DND-41 (cell line): ENCODE measurements at regions not wholly inside any gene's neighbourhood (a gene's known extent, or its start where the extent isn't known, plus 50 kb on each side); places are given as distances from the start of the nearest gene placed in this dataset.

Experiments used
- ATAC-seq: fragments of 200-7000 bp; cut with Tn5 transposase; 3 replicates; pipeline ENCODE4 v1.9.1; 2021; ENCODE audit warnings: low read depth; ENCODE audit not compliant: insufficient read depth
- DNase-seq: peaks from one replicate; pipeline ENCODE4 v3.0.0-alpha.2; 2020
- H2AFZ ChIP-seq: 2 replicates; pipeline ENCODE4 v1.6.0; 2012; ENCODE audit warnings: low read depth, low read length
- H3K27ac ChIP-seq: 2 replicates; pipeline ENCODE4 v1.5.1; 2012; ENCODE audit warnings: low read length, inconsistent platforms
- H3K27me3 ChIP-seq: fragments of 200-600 bp; sonication (generic); 2 replicates; pipeline ENCODE4 v1.6.0; 2012; ENCODE audit warnings: low read length, mild to moderate bottlenecking, inconsistent platforms; ENCODE audit not compliant: insufficient read depth, poor library complexity
- H3K36me3 ChIP-seq: 2 replicates; pipeline ENCODE4 v1.5.1; 2012; ENCODE audit warnings: low read length, inconsistent platforms; ENCODE audit not compliant: insufficient read depth
- H3K4me1 ChIP-seq: 2 replicates; pipeline ENCODE4 v1.5.1; 2012; ENCODE audit warnings: mild to moderate bottlenecking, low read length; ENCODE audit not compliant: insufficient read depth
- H3K4me2 ChIP-seq: 2 replicates; pipeline ENCODE4 v1.6.0; 2012; ENCODE audit warnings: mild to moderate bottlenecking, moderate library complexity, low read length, inconsistent platforms; ENCODE audit not compliant: insufficient read depth
- H3K4me3 ChIP-seq, 2 experiments: fragments of 200-600 bp in 1 of 2; shearing (Covaris generic) in 1 of 2; 2 replicates each; pipeline ENCODE4 v1.5.1; 2012 to 2016; ENCODE audit warnings: inconsistent platforms in 2 of 2, low read length in 2 of 2, mild to moderate bottlenecking in 2 of 2, low read depth in 1 of 2, moderate library complexity in 1 of 2
- H3K79me2 ChIP-seq: 2 replicates; pipeline ENCODE4 v1.6.0; 2012; ENCODE audit warnings: low read length, inconsistent platforms; ENCODE audit not compliant: insufficient read depth
- H3K9ac ChIP-seq: 2 replicates; pipeline ENCODE4 v1.6.0; 2012; ENCODE audit warnings: low read depth, mild to moderate bottlenecking, inconsistent platforms, low read length, moderate library complexity
- H3K9me3 ChIP-seq: 2 replicates; pipeline ENCODE4 v1.5.1; 2012; ENCODE audit warnings: low read length, moderate library complexity, mild to moderate bottlenecking, inconsistent platforms; ENCODE audit not compliant: insufficient read depth, severe bottlenecking
- H4K20me1 ChIP-seq: 2 replicates; pipeline ENCODE4 v1.6.0; 2012; ENCODE audit warnings: low read length; ENCODE audit not compliant: insufficient read depth
- EZH2 ChIP-seq: IDR thresholded peaks from 3 replicates; pipeline ENCODE4 v1.6.1; 2012; ENCODE audit warnings: borderline replicate concordance, low read depth, mild to moderate bottlenecking, moderate library complexity, low read length, inconsistent platforms; ENCODE audit not compliant: severe bottlenecking
- TF ChIP-seq, protein P1 (sequence below): IDR thresholded peaks from 2 replicates; pipeline ENCODE4 v1.5.1; 2012; ENCODE audit warnings: borderline replicate concordance, low read length, moderate library complexity, mild to moderate bottlenecking; ENCODE audit not compliant: poor library complexity, severe bottlenecking; ENCODE audit errors: extremely low read depth

DNA sequence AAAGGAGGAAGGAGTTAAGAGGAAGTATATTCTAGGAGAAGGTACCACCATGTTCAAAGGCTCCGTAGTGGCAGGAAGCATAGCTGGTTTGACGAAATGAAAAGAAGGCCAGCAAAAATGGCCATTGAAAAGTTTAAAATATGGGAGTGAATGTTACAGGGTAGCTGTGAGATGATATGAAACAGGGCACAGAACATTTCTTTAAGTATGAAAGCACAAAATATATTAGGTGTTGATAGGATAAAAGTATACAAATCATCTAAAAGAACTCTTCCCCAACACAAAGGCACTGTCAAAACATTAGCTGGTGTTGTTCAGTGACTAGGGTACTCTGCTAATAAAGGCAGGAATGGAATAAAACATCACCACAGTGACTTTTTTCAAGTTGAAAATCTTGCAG is 216.2 kb downstream of the LRRN1 start:
- H3K4me1 ChIP-seq = no peaks in the 10 kb centered on the region
- no peaks in the 10 kb centered on the region for H4K20me1 ChIP-seq
- ATAC-seq (no peak), DNase-seq (no peak)
- H2AFZ ChIP-seq = no peak overlapping the region
- no peaks in the 10 kb centered on the region for H3K79me2 ChIP-seq
- no peak overlapping the region for H3K27ac ChIP-seq
- no peak overlapping the region for H3K9ac ChIP-seq
- H3K4me3 ChIP-seq = no peak overlapping the region
- H3K9me3 ChIP-seq = no peaks in the 10 kb centered on the region
- H3K27me3 ChIP-seq = no peaks in the 10 kb centered on the region
- no peak overlapping the region for H3K4me2 ChIP-seq
- no peaks in the 10 kb centered on the region for H3K36me3 ChIP-seq
- no peak for TF ChIP-seq EZH2
- TF ChIP-seq, protein P1, sequence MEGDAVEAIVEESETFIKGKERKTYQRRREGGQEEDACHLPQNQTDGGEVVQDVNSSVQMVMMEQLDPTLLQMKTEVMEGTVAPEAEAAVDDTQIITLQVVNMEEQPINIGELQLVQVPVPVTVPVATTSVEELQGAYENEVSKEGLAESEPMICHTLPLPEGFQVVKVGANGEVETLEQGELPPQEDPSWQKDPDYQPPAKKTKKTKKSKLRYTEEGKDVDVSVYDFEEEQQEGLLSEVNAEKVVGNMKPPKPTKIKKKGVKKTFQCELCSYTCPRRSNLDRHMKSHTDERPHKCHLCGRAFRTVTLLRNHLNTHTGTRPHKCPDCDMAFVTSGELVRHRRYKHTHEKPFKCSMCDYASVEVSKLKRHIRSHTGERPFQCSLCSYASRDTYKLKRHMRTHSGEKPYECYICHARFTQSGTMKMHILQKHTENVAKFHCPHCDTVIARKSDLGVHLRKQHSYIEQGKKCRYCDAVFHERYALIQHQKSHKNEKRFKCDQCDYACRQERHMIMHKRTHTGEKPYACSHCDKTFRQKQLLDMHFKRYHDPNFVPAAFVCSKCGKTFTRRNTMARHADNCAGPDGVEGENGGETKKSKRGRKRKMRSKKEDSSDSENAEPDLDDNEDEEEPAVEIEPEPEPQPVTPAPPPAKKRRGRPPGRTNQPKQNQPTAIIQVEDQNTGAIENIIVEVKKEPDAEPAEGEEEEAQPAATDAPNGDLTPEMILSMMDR = no peak

DNA sequence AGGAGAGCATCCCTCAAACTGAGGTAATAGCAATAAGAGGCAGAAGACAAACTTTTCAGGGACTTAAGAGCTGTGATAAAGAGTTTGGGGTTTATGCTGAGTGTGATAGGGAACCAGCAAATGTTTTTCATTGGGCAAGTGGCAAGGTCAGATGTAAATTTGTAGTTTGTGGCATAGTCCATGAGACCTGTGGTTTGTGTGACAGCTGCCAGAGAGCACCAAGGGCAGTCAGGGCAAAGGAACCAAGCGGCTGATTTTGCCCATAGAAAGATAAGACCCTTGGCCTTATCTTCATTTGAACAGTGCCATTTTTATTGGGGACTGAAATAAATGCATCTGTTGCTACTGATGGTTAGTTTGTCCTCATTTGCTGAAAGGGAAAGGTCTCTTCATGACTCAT is 220.3 kb downstream of the LRRN1 start:
- no peaks in the 10 kb centered on the region for H3K36me3 ChIP-seq
- no peaks in the 10 kb centered on the region for H3K4me1 ChIP-seq
- no peak overlapping the region for H3K9ac ChIP-seq
- ATAC-seq = no peak
- no peaks in the 10 kb centered on the region for H4K20me1 ChIP-seq
- H3K27ac ChIP-seq = no peak overlapping the region
- H3K27me3 ChIP-seq = no peaks in the 10 kb centered on the region
- no peak overlapping the region for H3K4me2 ChIP-seq
- DNase-seq = no peak
- no peaks in the 10 kb centered on the region for H3K9me3 ChIP-seq
- H2AFZ ChIP-seq = no peak overlapping the region
- H3K79me2 ChIP-seq = no peaks in the 10 kb centered on the region
- TF ChIP-seq EZH2 = no peak
- TF ChIP-seq, protein P1 = no peak
- no peak overlapping the region for H3K4me3 ChIP-seq

- ATAC-seq (peak; percentile 69; the same call in 1 of the 3 replicates), DNase-seq (peak; percentile 18)
- Histone ChIP-seq H3K4me3 (no peak overlapping the region), H3K79me2 (no peaks in the 10 kb centered on the region), H3K27ac (no peak overlapping the region), H4K20me1 (no peaks in the 10 kb centered on the region), H3K36me3 (no peaks in the 10 kb centered on the region), H3K9me3 (no peaks in the 10 kb centered on the region), H3K4me2 (no peak overlapping the region), H3K27me3 (no peaks in the 10 kb centered on the region), H3K9ac (no peak overlapping the region), H2AFZ (no peak overlapping the region), H3K4me1 (no peaks in the 10 kb centered on the region)
- no peak for TF ChIP-seq EZH2
Measured at GRCh38 chr3:4021162-4021561, 221.9 kb downstream of the LRRN1 start.

GRCh38 chr3:4029135-4029534 is 229.9 kb downstream of the LRRN1 start:
- Histone ChIP-seq H3K4me1 (no peaks in the 10 kb centered on the region), H2AFZ (no peak overlapping the region), H4K20me1 (no peaks in the 10 kb centered on the region), H3K9ac (no peak overlapping the region), H3K27me3 (no peaks in the 10 kb centered on the region), H3K9me3 (no peaks in the 10 kb centered on the region), H3K4me3 (no peak overlapping the region), H3K36me3 (no peaks in the 10 kb centered on the region), H3K4me2 (no peak overlapping the region), H3K79me2 (no peaks in the 10 kb centered on the region), H3K27ac (no peak overlapping the region)
- DNase-seq (no peak), ATAC-seq (no peak)
- TF ChIP-seq, protein P1 = no peak
- no peak for TF ChIP-seq EZH2
